ENCODE measurements at regions not wholly inside any gene's neighbourhood (a gene's known extent, or its start where the extent isn't known, plus 50 kb on each side); places are given as distances from the start of the nearest gene placed in this dataset.
A peak's percentile ranks its signal among the peaks of the same experiment; 100 is the strongest.
"Not testable (repeated sequence)": the region's sequence is repeated elsewhere in the genome, so short reads cannot be mapped to it uniquely, and the experiment has no call there.

- DNase-seq = no peak
Observed at GRCh38 chrX:131831185-131831520, 191.9 kb upstream of the STK26 start.

- no peak for DNase-seq
Observed at GRCh38 chrX:131836161-131836560, 186.9 kb upstream of the STK26 start.

DNA sequence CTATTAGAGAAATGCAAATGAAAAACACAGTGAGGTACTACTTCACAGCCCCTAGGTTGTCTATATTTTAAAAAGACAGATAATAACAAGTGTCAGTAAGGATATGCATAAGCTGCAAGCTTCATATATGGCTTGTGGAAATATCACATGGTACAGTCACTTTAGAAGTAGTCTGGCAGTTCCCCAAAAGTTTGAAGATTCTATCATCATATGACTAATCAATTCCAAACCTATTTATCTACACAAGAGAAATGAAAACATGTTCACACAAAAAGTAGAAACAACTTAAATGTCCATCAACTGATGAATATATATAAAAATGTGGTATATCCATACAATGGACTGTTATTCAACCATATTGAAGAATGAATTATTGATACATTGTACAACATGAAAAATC, 185.8 kb upstream of the STK26 start:
- no peak for DNase-seq

DNA sequence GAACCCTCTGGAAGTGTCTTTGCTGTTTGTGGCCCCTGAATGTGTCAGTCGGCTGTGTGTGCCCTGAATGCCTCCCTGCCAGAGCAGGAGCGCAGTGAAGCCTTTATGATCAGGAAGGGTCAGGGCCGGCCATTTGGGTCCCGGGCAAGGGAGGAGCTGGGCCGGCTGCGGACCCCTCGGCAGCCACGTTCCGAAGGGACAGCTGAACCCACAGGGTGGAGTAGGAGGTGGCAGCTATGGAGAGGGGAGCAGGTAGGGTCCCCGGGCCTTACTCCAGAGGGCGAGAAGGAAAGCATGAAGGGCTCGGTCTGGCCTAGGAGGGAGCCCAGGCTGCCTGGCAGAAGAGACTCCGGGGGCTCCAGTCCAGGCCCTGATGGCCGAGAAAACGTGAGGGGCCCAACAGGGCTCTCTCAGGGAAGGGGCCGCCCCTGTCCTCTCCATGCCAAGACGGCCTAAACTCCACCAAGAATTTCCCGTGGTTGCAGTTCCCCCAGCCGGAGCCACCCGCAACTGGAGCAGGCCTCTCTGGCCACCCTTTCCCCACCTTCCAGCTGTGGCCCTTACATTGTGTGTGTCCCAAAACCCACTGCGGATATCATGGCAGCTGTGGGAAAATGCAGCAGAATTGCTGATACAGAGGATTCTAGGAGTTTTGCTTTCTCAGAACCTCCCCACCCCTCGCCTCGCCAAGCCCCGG, 182.2 kb upstream of the STK26 start:
- DNase-seq = no peak

- DNase-seq = peak; percentile 27
Observed at GRCh38 chrX:131841496-131842437, 181.3 kb upstream of the STK26 start.

- no peak for DNase-seq
Observed at GRCh38 chrX:131843987-131844386, 179.1 kb upstream of the STK26 start.

DNA sequence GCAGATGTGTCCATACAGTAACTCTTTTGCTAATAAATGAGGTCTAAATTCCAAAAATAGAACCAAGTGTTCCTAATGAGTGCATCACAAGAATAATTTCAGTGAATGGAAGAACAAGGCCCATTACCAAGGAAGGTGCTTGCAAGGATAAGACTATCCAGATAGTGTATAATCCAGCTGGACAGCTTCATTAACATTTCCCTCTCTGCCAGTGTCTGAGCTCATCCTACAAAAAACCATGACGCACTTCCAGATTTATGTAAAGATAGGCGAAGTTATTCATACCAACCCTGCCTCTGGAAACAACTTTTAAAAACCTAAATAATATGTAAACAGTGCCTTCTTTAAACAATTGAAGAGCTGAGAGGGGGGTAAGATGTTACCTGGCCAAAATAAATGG, 177.9 kb upstream of the STK26 start:
- DNase-seq = no peak

DNA sequence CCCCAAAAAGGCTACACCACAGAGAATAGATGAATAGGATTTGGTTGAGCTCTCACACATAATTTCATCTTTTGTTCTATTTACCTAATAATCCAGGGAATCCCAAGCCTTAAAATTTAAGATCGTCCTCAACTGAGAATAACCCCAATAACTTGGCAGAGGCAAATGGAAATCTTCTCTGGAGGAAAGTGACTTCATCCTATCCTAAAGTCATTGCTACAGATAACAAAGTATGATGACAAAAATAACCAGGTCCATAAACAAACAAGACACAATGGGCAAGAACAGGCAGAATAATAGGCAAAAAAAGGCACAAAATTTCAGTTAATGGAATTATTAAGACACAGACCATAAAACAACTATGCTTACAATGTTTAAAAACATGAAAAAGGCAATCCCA, 177.3 kb upstream of the STK26 start:
- no peak for DNase-seq

- not testable (repeated sequence) for DNase-seq
Observed at GRCh38 chrX:131850964-131851363, 172.1 kb upstream of the STK26 start.

DNA sequence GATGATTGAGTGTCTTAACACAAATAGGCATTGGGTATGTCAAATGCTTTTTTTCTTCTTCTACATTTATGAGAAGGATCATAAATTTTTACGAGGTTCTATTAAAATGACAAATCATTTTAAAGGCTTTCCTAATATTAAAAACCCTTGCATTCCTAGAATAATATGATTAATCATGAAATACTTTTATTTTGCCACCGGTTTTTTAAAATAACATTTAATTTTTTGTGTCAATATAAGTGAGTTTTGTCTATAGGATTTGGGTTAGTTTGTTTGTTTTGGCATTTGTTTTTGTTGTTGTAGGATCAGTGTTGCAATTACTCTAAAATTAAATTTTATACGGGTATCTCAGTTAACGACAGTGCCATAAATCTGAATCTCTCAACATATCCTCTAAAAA, 169.7 kb upstream of the STK26 start:
- no peak for DNase-seq

- DNase-seq = no peak
Observed at GRCh38 chrX:131854581-131854980, 168.5 kb upstream of the STK26 start.

- DNase-seq = no peak
Observed at GRCh38 chrX:131861088-131861787, 161.9 kb upstream of the STK26 start.

DNA sequence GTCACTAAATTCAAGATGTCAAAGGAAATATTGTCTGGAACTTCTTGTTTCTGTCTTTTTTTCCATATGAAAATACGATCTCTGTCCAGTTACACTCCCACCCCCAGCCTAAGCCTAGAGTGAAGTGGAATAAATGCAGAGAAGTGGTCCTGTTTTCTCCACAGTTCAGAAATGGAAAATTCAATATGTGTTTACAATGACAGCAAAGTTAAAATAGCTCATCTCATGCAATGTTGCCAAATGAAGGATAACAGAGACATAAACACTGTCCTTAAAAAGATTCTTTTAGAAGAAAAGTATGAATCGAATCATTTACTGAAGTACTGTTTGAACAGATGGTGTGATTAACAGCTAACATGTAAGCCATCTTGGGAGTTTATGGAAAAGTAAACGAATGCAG, 160.8 kb upstream of the STK26 start:
- no peak for DNase-seq

- DNase-seq = no peak
Observed at GRCh38 chrX:131869182-131869581, 153.9 kb upstream of the STK26 start.

- no peak for DNase-seq
Observed at GRCh38 chrX:131874300-131874699, 148.8 kb upstream of the STK26 start.

- DNase-seq = not testable (repeated sequence)
Observed at GRCh38 chrX:131875827-131876226, 147.3 kb upstream of the STK26 start.

DNA sequence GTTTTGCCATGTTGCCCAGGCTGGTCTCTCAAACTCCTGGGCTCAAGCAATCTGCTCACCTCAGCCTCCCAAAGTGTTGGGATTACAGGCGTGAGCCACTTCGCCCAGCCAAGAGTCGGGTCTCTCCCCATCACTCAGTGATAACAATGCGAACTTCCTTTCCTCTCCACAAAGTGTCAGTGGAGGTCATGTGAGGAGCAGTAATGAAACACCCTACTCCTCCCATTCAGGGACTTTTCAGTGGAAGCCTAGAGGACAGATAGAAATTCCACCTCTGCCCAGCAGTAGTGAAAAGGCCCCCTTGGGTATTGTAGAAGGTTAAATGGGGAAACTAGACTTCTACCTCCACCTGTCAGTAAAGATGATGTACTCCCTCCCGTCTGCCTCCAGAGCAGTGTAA, 141.9 kb upstream of the STK26 start:
- no peak for DNase-seq

DNA sequence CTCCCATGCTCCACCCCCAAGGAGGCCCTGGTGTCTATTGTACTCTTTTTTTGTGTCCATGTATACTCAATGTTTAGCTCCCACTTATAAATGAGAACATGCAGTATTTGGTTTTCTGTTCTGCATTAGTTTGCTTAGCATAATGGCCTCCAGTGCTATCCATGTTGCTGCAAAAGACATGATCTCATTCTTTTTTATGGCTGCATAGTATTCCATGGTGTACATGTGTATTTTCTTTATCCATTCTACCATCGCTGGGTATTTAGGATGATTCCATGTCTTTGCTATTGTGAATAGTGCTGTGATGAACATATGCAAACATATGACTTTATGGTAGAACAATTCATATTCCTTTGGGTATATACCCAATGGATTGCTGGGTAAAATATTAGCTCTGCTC, 138.1 kb upstream of the STK26 start:
- DNase-seq = not testable (repeated sequence)

- DNase-seq = not testable (repeated sequence)
Observed at GRCh38 chrX:131893857-131894256, 129.2 kb upstream of the STK26 start.

DNA sequence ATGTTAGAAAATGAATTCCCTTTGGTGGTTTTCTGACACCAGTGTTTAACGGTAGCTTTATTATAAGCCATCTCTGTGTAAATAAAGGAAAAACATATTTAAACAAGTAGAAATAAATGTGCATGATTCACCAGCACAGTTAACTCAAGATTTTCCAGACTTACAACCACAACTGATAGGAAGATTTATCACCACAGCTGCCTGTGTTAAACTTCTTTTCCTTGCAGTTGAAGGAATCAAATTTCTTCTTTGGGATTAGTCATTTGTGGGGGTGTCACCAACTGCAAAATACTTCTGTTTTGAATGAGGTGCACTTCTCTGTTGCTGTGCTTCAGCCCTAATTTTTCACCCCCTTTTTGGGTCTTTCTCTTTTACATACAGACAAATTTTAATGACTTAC, 128.1 kb upstream of the STK26 start:
- no peak for DNase-seq

GRCh38 chrX:131895807-131896206, 127.3 kb upstream of the STK26 start:
- no peak for DNase-seq

GRCh38 chrX:131901546-131901945, 121.6 kb upstream of the STK26 start:
- DNase-seq = peak; percentile 32

DNA sequence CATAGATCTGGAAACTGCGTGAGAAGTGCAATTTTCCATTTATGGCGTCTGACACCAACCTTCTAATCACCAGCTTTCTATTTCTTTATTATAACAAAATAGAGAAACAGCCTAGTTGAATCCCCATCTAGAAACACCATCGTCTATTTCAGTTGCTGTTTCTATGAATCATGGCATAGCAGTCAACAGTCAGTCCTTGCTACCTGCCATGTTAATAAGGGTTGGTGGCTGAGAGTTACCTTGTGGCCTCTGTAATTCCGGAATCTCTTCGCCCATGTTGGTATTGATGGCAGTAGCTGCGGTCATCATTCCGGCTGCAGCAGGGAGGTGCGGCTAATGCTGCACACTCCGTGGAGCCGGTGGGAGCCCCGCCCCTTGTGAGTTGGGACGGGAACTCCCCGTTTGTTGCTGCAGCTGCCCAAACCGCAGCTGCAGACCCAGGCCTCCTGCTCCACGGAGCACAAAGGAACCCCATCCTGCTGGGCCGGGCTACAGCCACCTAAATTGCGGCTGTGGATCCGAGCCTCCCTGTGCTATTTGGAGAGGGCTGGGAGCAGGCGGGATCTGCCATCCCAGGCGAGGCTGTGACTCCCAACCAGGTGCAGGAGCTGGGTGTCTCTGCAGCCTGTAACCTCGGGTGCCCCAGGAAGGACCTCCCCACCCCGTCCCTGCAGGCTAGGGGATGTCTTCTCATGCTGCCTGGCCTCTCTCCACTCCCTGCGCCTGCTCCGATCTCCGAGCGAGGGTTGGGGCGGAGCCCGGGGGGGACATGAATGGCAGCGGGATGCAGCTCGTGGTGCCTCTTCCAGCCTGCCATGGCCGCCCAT, 115.4 kb upstream of the STK26 start:
- no peak for DNase-seq

Measured in left hindlimb (tissue), 1 donor.